HG03521 (cell line): ENCODE measurements at regions not wholly inside any gene's neighbourhood (a gene's known extent, or its start where the extent isn't known, plus 50 kb on each side); places are given as distances from the start of the nearest gene placed in this dataset.

Source experiments
- ATAC-seq: cut with Tn5 transposase; IDR thresholded peaks from one replicate; pipeline ENCODE4 v1.9.1; 2021; ENCODE audit warnings: mild to moderate bottlenecking, moderate library complexity; ENCODE audit not compliant: unreplicated experiment

GRCh38 chr5:72623323-72623722 lies 116.1 kb upstream of the ZNF366 start:
- ATAC-seq: no peak

GRCh38 chr5:72622170-72622760 lies 115.1 kb upstream of the ZNF366 start:
- no peak for ATAC-seq

- ATAC-seq: no peak
Measured at GRCh38 chr5:72621576-72621975, 114.4 kb upstream of the ZNF366 start.

GRCh38 chr5:72619677-72620076 lies 112.5 kb upstream of the ZNF366 start:
- ATAC-seq: no peak

- ATAC-seq: no peak
Measured at GRCh38 chr5:72619251-72619650, 112.0 kb upstream of the ZNF366 start.

GRCh38 chr5:72618708-72619107 lies 111.5 kb upstream of the ZNF366 start:
- no peak for ATAC-seq

GRCh38 chr5:72615061-72615460 lies 107.9 kb upstream of the ZNF366 start:
- no peak for ATAC-seq

- no peak for ATAC-seq
Measured at GRCh38 chr5:72613515-72613914, 106.3 kb upstream of the ZNF366 start.

GRCh38 chr5:72612810-72613209 lies 105.6 kb upstream of the ZNF366 start:
- ATAC-seq: no peak

GRCh38 chr5:72611118-72611730 lies 104.0 kb upstream of the ZNF366 start:
- peak; percentile 62 for ATAC-seq

- no peak for ATAC-seq
Measured at GRCh38 chr5:72608926-72609325, 101.7 kb upstream of the ZNF366 start.

- no peak for ATAC-seq
Measured at GRCh38 chr5:72608297-72608696, 101.1 kb upstream of the ZNF366 start.

- no peak for ATAC-seq
Measured at GRCh38 chr5:72607381-72607780, 100.2 kb upstream of the ZNF366 start.

GRCh38 chr5:72606525-72606924 lies 99.3 kb upstream of the ZNF366 start:
- no peak for ATAC-seq

GRCh38 chr5:72605632-72606031 lies 98.4 kb upstream of the ZNF366 start:
- no peak for ATAC-seq

- no peak for ATAC-seq
Measured at GRCh38 chr5:72604798-72605154, 97.6 kb upstream of the ZNF366 start.

GRCh38 chr5:72604111-72604797 lies 97.0 kb upstream of the ZNF366 start:
- ATAC-seq: no peak

GRCh38 chr5:72602696-72603685 lies 95.8 kb upstream of the ZNF366 start:
- ATAC-seq: no peak

GRCh38 chr5:72601861-72602260 lies 94.7 kb upstream of the ZNF366 start:
- ATAC-seq: no peak

- no peak for ATAC-seq
Measured at GRCh38 chr5:72600391-72600981, 93.3 kb upstream of the ZNF366 start.
